ENCODE measurements at regions not wholly inside any gene's neighbourhood (a gene's known extent, or its start where the extent isn't known, plus 50 kb on each side); places are given as distances from the start of the nearest gene placed in this dataset.

- no peak overlapping the region for H3K27ac ChIP-seq
- no peaks in the 10 kb centered on the region for H3K36me3 ChIP-seq
- DNase-seq = no peak
- no peaks in the 10 kb centered on the region for H3K27me3 ChIP-seq
- intact Hi-C loops (cut with DNase I) = no loop called here
- no peaks in the 10 kb centered on the region for H3K4me1 ChIP-seq
- no peaks in the 10 kb centered on the region for H3K9me3 ChIP-seq
- no peak overlapping the region for H3K4me3 ChIP-seq
- TF ChIP-seq, protein P1, sequence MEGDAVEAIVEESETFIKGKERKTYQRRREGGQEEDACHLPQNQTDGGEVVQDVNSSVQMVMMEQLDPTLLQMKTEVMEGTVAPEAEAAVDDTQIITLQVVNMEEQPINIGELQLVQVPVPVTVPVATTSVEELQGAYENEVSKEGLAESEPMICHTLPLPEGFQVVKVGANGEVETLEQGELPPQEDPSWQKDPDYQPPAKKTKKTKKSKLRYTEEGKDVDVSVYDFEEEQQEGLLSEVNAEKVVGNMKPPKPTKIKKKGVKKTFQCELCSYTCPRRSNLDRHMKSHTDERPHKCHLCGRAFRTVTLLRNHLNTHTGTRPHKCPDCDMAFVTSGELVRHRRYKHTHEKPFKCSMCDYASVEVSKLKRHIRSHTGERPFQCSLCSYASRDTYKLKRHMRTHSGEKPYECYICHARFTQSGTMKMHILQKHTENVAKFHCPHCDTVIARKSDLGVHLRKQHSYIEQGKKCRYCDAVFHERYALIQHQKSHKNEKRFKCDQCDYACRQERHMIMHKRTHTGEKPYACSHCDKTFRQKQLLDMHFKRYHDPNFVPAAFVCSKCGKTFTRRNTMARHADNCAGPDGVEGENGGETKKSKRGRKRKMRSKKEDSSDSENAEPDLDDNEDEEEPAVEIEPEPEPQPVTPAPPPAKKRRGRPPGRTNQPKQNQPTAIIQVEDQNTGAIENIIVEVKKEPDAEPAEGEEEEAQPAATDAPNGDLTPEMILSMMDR (IDR thresholded peaks at IDR 0.05) = no peak
- no peak for ATAC-seq
These were observed 159.1 kb downstream of the BAMBI start for GRCh38 chr10:28836435-28836743.

- TF ChIP-seq, protein P1 (IDR thresholded peaks at IDR 0.05) = no peak
- no peak for ATAC-seq
- no peak overlapping the region for H3K27ac ChIP-seq
- no peaks in the 10 kb centered on the region for H3K4me1 ChIP-seq
- intact Hi-C loops (cut with DNase I) = no loop called here
- H3K9me3 ChIP-seq = no peaks in the 10 kb centered on the region
- no peak overlapping the region for H3K4me3 ChIP-seq
- DNase-seq = no peak
- no peaks in the 10 kb centered on the region for H3K36me3 ChIP-seq
- H3K27me3 ChIP-seq = no peaks in the 10 kb centered on the region
These were observed 160.5 kb downstream of the BAMBI start for GRCh38 chr10:28837613-28838390.

DNA sequence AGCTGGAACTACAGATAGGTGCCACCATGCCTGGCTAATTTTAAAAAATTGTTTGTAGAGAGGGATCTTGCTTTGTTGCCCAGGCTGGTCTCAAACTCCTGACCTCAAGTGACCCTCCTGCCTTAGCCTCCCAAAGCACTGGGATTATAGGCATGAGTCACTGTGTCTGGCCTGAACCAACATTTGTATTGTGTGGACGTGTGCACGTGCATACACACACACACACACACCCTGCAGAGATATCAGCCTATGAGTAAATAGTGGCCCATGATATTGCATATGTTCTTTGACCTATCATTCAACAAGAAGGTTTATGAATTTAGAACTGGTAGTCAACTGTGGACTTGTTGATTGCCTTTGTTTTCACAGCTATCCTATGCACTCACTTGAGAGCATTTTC lies 161.6 kb downstream of the BAMBI start:
- DNase-seq = no peak
- intact Hi-C loops (cut with DNase I) = no loop called here
- H3K4me1 ChIP-seq = no peaks in the 10 kb centered on the region
- H3K36me3 ChIP-seq = no peaks in the 10 kb centered on the region
- no peaks in the 10 kb centered on the region for H3K9me3 ChIP-seq
- TF ChIP-seq, protein P1 (IDR thresholded peaks at IDR 0.05) = no peak
- no peak overlapping the region for H3K27ac ChIP-seq
- H3K27me3 ChIP-seq = no peaks in the 10 kb centered on the region
- no peak for ATAC-seq
- no peak overlapping the region for H3K4me3 ChIP-seq

DNA sequence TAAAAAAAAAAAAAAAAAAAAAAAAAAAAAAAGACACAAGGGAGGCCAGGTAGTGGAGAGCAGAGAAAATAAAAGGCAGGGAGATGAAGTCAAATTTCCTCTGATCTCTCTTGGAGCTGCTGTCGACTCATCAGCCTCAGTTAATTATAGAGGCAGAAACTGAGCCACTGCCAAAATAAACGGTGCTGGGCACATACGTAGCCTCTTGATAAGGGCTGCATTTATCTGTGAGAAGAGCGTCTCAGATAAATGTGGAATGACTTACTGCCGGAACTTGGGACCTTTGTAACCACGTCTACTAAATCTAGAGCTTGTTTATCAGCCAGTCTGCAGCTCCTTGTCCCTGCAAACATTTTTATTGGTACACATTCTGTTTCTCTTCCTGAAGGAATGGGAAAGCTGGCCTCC lies 162.3 kb downstream of the BAMBI start:
- ATAC-seq (no peak), DNase-seq (no peak)
- Histone ChIP-seq H3K27ac (no peak overlapping the region), H3K9me3 (no peaks in the 10 kb centered on the region), H3K4me3 (no peak overlapping the region), H3K36me3 (no peaks in the 10 kb centered on the region), H3K4me1 (no peaks in the 10 kb centered on the region), H3K27me3 (no peaks in the 10 kb centered on the region)
- TF ChIP-seq, protein P1 (IDR thresholded peaks at IDR 0.05) = no peak
- intact Hi-C loops (cut with DNase I) = no loop called here

- Histone ChIP-seq H3K27ac (no peak overlapping the region), H3K9me3 (no peaks in the 10 kb centered on the region), H3K4me3 (no peak overlapping the region), H3K36me3 (no peaks in the 10 kb centered on the region), H3K4me1 (no peaks in the 10 kb centered on the region), H3K27me3 (no peaks in the 10 kb centered on the region)
- DNase-seq (no peak), ATAC-seq (no peak)
- intact Hi-C loops (cut with DNase I) = no loop called here
- TF ChIP-seq, protein P1 (IDR thresholded peaks at IDR 0.05) = no peak
These were observed 162.9 kb downstream of the BAMBI start for GRCh38 chr10:28840202-28840601.

- Histone ChIP-seq H3K27ac (no peak overlapping the region), H3K36me3 (no peaks in the 10 kb centered on the region), H3K4me3 (no peak overlapping the region), H3K27me3 (no peaks in the 10 kb centered on the region), H3K4me1 (no peaks in the 10 kb centered on the region), H3K9me3 (no peaks in the 10 kb centered on the region)
- DNase-seq (no peak), ATAC-seq (no peak)
- intact Hi-C loops (cut with DNase I) = no loop called here
- TF ChIP-seq, protein P1 (IDR thresholded peaks at IDR 0.05) = no peak
These were observed 163.7 kb downstream of the BAMBI start for GRCh38 chr10:28840971-28841370.

Data from upper lobe of right lung (tissue), 1 donor.